GM18519 (cell line): ENCODE measurements at regions not wholly inside any gene's neighbourhood (a gene's known extent, or its start where the extent isn't known, plus 50 kb on each side); places are given as distances from the start of the nearest gene placed in this dataset.

Source experiments
- ATAC-seq: cut with Tn5 transposase; IDR thresholded peaks from one replicate; pipeline ENCODE4 v1.9.1; 2021; ENCODE audit warnings: mild to moderate bottlenecking, moderate library complexity; ENCODE audit not compliant: unreplicated experiment, low FRiP score

GRCh38 chr10:90372451-90372850, 485.4 kb downstream of the HTR7 start:
- ATAC-seq, result no peak

- ATAC-seq, result no peak
Observed at GRCh38 chr10:90373911-90374310, 483.9 kb downstream of the HTR7 start.

- ATAC-seq, result no peak
Observed at GRCh38 chr10:90378524-90379076, 479.2 kb downstream of the HTR7 start.

GRCh38 chr10:90381468-90381867, 476.4 kb downstream of the HTR7 start:
- no peak for ATAC-seq

- ATAC-seq, result no peak
Observed at GRCh38 chr10:90389876-90390275, 468.0 kb downstream of the HTR7 start.

- no peak for ATAC-seq
Observed at GRCh38 chr10:90394311-90394710, 463.5 kb downstream of the HTR7 start.

GRCh38 chr10:90396721-90397120, 461.1 kb downstream of the HTR7 start:
- no peak for ATAC-seq

GRCh38 chr10:90398566-90398965, 459.3 kb downstream of the HTR7 start:
- no peak for ATAC-seq

- no peak for ATAC-seq
Observed at GRCh38 chr10:90399782-90400181, 458.1 kb downstream of the HTR7 start.

GRCh38 chr10:90403211-90404000, 454.4 kb downstream of the HTR7 start:
- no peak for ATAC-seq

GRCh38 chr10:90407131-90407530, 450.7 kb downstream of the HTR7 start:
- ATAC-seq, result no peak

GRCh38 chr10:90407851-90408250, 450.0 kb downstream of the HTR7 start:
- no peak for ATAC-seq

GRCh38 chr10:90412582-90412981, 445.3 kb downstream of the HTR7 start:
- ATAC-seq, result no peak

- ATAC-seq, result no peak
Observed at GRCh38 chr10:90413196-90413595, 444.6 kb downstream of the HTR7 start.

- no peak for ATAC-seq
Observed at GRCh38 chr10:90414926-90415325, 442.9 kb downstream of the HTR7 start.

GRCh38 chr10:90417029-90417428, 440.8 kb downstream of the HTR7 start:
- no peak for ATAC-seq

GRCh38 chr10:90417476-90418210, 440.2 kb downstream of the HTR7 start:
- ATAC-seq, result no peak

GRCh38 chr10:90418869-90419652, 438.8 kb downstream of the HTR7 start:
- no peak for ATAC-seq

- ATAC-seq, result peak; percentile 70
Observed at GRCh38 chr10:90420637-90421318, 437.1 kb downstream of the HTR7 start.

GRCh38 chr10:90421874-90422273, 436.0 kb downstream of the HTR7 start:
- ATAC-seq, result no peak
